ENCODE measurements at regions not wholly inside any gene's neighbourhood (a gene's known extent, or its start where the extent isn't known, plus 50 kb on each side); places are given as distances from the start of the nearest gene placed in this dataset.
"Not testable (repeated sequence)": the region's sequence is repeated elsewhere in the genome, so short reads cannot be mapped to it uniquely, and the experiment has no call there.

- Histone ChIP-seq H3K27me3 (ENCODE audit: control insufficient read depth, insufficient read depth, low read length) (no peaks in the 10 kb centered on the region), H3K4me1 (no peaks in the 10 kb centered on the region), H3K9ac (no peak overlapping the region), H3K4me3 (ENCODE audit: low read depth, low read length) (no peak overlapping the region), H3K36me3 (ENCODE audit: control insufficient read depth, insufficient read depth, low read length) (no peaks in the 10 kb centered on the region), H2AFZ (no peak overlapping the region), H3K4me2 (ENCODE audit: low read length) (no peak overlapping the region), H3K9me3 (ENCODE audit: control insufficient read depth, low read length) (no peaks in the 10 kb centered on the region), H3K27ac (no peak overlapping the region), H3K79me2 (no peaks in the 10 kb centered on the region)
- TF ChIP-seq CTCF (IDR thresholded peaks at IDR 0.05): no peak
These were observed 171.1 kb upstream of the MARCKS start for GRCh38 chr6:113686049-113686448.

GRCh38 chr6:113689620-113690019 lies 167.5 kb upstream of the MARCKS start:
- H2AFZ ChIP-seq; H3K4me1 ChIP-seq; H3K79me2 ChIP-seq; H3K27me3 ChIP-seq (ENCODE audit: control insufficient read depth, insufficient read depth, low read length); H3K36me3 ChIP-seq (ENCODE audit: control insufficient read depth, insufficient read depth, low read length); H3K27ac ChIP-seq; H3K9me3 ChIP-seq (ENCODE audit: control insufficient read depth, low read length); H3K9ac ChIP-seq; H3K4me3 ChIP-seq (ENCODE audit: low read depth, low read length); H3K4me2 ChIP-seq (ENCODE audit: low read length): not testable (repeated sequence)

GRCh38 chr6:113690281-113691259 lies 166.6 kb upstream of the MARCKS start:
- Histone ChIP-seq H3K79me2 (no peaks in the 10 kb centered on the region), H2AFZ (no peak overlapping the region), H3K27me3 (ENCODE audit: control insufficient read depth, insufficient read depth, low read length) (no peaks in the 10 kb centered on the region), H3K4me2 (ENCODE audit: low read length) (no peak overlapping the region), H3K9ac (no peak overlapping the region), H3K4me3 (ENCODE audit: low read depth, low read length) (no peak overlapping the region), H3K9me3 (ENCODE audit: control insufficient read depth, low read length) (no peaks in the 10 kb centered on the region), H3K36me3 (ENCODE audit: control insufficient read depth, insufficient read depth, low read length) (no peaks in the 10 kb centered on the region), H3K4me1 (no peaks in the 10 kb centered on the region), H3K27ac (no peak overlapping the region)
- TF ChIP-seq CTCF (IDR thresholded peaks at IDR 0.05): no peak

GRCh38 chr6:113691260-113691656 lies 165.9 kb upstream of the MARCKS start:
- no peak for TF ChIP-seq CTCF (IDR thresholded peaks at IDR 0.05)
- no peak overlapping the region for H3K4me2 ChIP-seq (ENCODE audit: low read length)
- no peaks in the 10 kb centered on the region for H3K27me3 ChIP-seq (ENCODE audit: control insufficient read depth, insufficient read depth, low read length)
- no peaks in the 10 kb centered on the region for H3K4me1 ChIP-seq
- no peak overlapping the region for H3K27ac ChIP-seq
- no peak overlapping the region for H3K9ac ChIP-seq
- H3K4me3 ChIP-seq (ENCODE audit: low read depth, low read length): no peak overlapping the region
- H2AFZ ChIP-seq: no peak overlapping the region
- no peaks in the 10 kb centered on the region for H3K36me3 ChIP-seq (ENCODE audit: control insufficient read depth, insufficient read depth, low read length)
- no peaks in the 10 kb centered on the region for H3K79me2 ChIP-seq
- H3K9me3 ChIP-seq (ENCODE audit: control insufficient read depth, low read length): no peaks in the 10 kb centered on the region

- Histone ChIP-seq H3K4me3 (ENCODE audit: low read depth, low read length) (no peak overlapping the region), H3K4me2 (ENCODE audit: low read length) (no peak overlapping the region), H3K27ac (no peak overlapping the region), H3K27me3 (ENCODE audit: control insufficient read depth, insufficient read depth, low read length) (no peaks in the 10 kb centered on the region), H3K9me3 (ENCODE audit: control insufficient read depth, low read length) (no peaks in the 10 kb centered on the region), H2AFZ (no peak overlapping the region), H3K9ac (no peak overlapping the region), H3K36me3 (ENCODE audit: control insufficient read depth, insufficient read depth, low read length) (no peaks in the 10 kb centered on the region), H3K4me1 (no peaks in the 10 kb centered on the region), H3K79me2 (no peaks in the 10 kb centered on the region)
- TF ChIP-seq CTCF (IDR thresholded peaks at IDR 0.05): no peak
These were observed 163.3 kb upstream of the MARCKS start for GRCh38 chr6:113693851-113694250.
